ENCODE measurements at regions not wholly inside any gene's neighbourhood (a gene's known extent, or its start where the extent isn't known, plus 50 kb on each side); places are given as distances from the start of the nearest gene placed in this dataset.

DNA sequence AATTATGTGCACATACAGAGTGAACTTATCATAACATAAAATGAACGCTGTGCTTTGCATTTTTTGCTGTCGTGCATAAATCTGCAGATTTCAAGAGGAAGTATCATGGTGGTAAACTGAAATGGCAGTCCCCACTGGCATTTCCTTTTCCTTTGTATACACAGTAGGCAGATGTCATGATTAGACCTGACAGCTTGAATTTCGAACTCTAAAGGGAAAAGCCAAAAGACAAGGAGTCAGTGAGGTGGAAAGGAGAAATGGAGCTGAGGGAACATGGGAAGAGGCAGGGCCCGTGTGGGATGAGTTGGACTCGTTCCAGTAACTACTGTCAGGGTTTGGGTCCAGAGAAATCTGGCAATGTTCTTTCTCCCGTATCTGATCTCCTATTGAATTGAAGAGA lies 454.1 kb upstream of the SGCG start:
- Histone ChIP-seq H3K4me2 (ENCODE audit: low read length) (no peak overlapping the region), H3K9me2 (ENCODE audit: insufficient read depth) (no peaks in the 10 kb centered on the region), H2AFZ (ENCODE audit: low read depth, low read length, poor library complexity, severe bottlenecking) (no peak overlapping the region), H3K27ac (ENCODE audit: low read depth, low read length) (no peak overlapping the region), H3K27me3 (ENCODE audit: insufficient read depth, low read length) (no peaks in the 10 kb centered on the region), H3K9me3 (ENCODE audit: control insufficient read depth in 1 of 2, insufficient read depth in 1 of 2, low read depth in 1 of 2, low read length in 2 of 2) (no peaks in the 10 kb centered on the region), H3K36me3 (ENCODE audit: control insufficient read depth in 1 of 2, insufficient read depth in 2 of 2, low read length in 2 of 2) (no peaks in the 10 kb centered on the region), H3K4me1 (ENCODE audit: control insufficient read depth in 1 of 2, insufficient read depth in 2 of 2, low read length in 2 of 2) (no peaks in the 10 kb centered on the region), H4K20me1 (ENCODE audit: insufficient read depth) (no peaks in the 10 kb centered on the region), H3K79me2 (ENCODE audit: insufficient read depth, low read length) (no peaks in the 10 kb centered on the region), H3K4me3 (replicated peaks in 1 of 2; ENCODE audit: low read depth in 1 of 2, low read length in 2 of 2) (no peak overlapping the region), H3K9ac (ENCODE audit: low read length) (no peak overlapping the region)
- ChIA-PET CTCF (no interaction called here), RAD21 (ENCODE audit: low non-redundant PET in 1 of 2, low total read pairs in 2 of 2, uncharacterized antibody in 2 of 2, unreplicated experiment in 2 of 2) (no interaction called here), POLR2A (no interaction called here)
- ATAC-seq (no peak), DNase-seq (ENCODE audit: low read depth, low spot score) (no peak)
- TF ChIP-seq CBX3 (IDR thresholded peaks at IDR 0.05; ENCODE audit: low read depth) (no peak), YY1 (IDR thresholded peaks at IDR 0.05; ENCODE audit: extremely low read depth, insufficient replicate concordance, low read depth, low read length) (no peak), ZFX (IDR thresholded peaks at IDR 0.05) (no peak), FOSL1 (IDR thresholded peaks at IDR 0.05; ENCODE audit: low read depth) (no peak), TCF7L2 (IDR thresholded peaks at IDR 0.05; ENCODE audit: borderline replicate concordance, extremely low read depth, insufficient read depth, insufficient read length) (no peak), POLR2A (IDR thresholded peaks at IDR 0.05; ENCODE audit: borderline replicate concordance, extremely low read depth, insufficient read depth, insufficient read length) (no peak), EZH2phosphoT487 (IDR thresholded peaks at IDR 0.05; ENCODE audit: borderline replicate concordance) (no peak), JUND (IDR thresholded peaks at IDR 0.05) (no peak), SIN3A (IDR thresholded peaks at IDR 0.05; ENCODE audit: low read depth) (no peak), SRF (IDR thresholded peaks at IDR 0.05; ENCODE audit: low read depth) (no peak), EZH2 (IDR thresholded peaks at IDR 0.05) (no peak), SP1 (IDR thresholded peaks at IDR 0.05; ENCODE audit: low read depth) (no peak), CEBPB (IDR thresholded peaks at IDR 0.05; ENCODE audit: low read depth) (no peak), EGR1 (IDR thresholded peaks at IDR 0.05; ENCODE audit: low read depth) (no peak), ZNF274 (IDR thresholded peaks at IDR 0.05; ENCODE audit: low read depth, low read length) (no peak)
- TF ChIP-seq, protein P1, sequence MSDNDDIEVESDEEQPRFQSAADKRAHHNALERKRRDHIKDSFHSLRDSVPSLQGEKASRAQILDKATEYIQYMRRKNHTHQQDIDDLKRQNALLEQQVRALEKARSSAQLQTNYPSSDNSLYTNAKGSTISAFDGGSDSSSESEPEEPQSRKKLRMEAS (IDR thresholded peaks at IDR 0.05): no peak
- TF ChIP-seq, protein P2, sequence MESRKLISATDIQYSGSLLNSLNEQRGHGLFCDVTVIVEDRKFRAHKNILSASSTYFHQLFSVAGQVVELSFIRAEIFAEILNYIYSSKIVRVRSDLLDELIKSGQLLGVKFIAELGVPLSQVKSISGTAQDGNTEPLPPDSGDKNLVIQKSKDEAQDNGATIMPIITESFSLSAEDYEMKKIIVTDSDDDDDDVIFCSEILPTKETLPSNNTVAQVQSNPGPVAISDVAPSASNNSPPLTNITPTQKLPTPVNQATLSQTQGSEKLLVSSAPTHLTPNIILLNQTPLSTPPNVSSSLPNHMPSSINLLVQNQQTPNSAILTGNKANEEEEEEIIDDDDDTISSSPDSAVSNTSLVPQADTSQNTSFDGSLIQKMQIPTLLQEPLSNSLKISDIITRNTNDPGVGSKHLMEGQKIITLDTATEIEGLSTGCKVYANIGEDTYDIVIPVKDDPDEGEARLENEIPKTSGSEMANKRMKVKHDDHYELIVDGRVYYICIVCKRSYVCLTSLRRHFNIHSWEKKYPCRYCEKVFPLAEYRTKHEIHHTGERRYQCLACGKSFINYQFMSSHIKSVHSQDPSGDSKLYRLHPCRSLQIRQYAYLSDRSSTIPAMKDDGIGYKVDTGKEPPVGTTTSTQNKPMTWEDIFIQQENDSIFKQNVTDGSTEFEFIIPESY (IDR thresholded peaks at IDR 0.05; ENCODE audit: extremely low read depth, insufficient replicate concordance, low read length): no peak
- TF ChIP-seq, protein P3, sequence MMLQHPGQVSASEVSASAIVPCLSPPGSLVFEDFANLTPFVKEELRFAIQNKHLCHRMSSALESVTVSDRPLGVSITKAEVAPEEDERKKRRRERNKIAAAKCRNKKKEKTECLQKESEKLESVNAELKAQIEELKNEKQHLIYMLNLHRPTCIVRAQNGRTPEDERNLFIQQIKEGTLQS (IDR thresholded peaks at IDR 0.05): no peak
- TF ChIP-seq, protein P4, sequence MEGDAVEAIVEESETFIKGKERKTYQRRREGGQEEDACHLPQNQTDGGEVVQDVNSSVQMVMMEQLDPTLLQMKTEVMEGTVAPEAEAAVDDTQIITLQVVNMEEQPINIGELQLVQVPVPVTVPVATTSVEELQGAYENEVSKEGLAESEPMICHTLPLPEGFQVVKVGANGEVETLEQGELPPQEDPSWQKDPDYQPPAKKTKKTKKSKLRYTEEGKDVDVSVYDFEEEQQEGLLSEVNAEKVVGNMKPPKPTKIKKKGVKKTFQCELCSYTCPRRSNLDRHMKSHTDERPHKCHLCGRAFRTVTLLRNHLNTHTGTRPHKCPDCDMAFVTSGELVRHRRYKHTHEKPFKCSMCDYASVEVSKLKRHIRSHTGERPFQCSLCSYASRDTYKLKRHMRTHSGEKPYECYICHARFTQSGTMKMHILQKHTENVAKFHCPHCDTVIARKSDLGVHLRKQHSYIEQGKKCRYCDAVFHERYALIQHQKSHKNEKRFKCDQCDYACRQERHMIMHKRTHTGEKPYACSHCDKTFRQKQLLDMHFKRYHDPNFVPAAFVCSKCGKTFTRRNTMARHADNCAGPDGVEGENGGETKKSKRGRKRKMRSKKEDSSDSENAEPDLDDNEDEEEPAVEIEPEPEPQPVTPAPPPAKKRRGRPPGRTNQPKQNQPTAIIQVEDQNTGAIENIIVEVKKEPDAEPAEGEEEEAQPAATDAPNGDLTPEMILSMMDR (IDR thresholded peaks at IDR 0.05 in 2 of 3, conservative IDR thresholded peaks at IDR 0.05 in 1 of 3; ENCODE audit: borderline replicate concordance in 1 of 3, insufficient read depth in 1 of 3, low read depth in 2 of 3, low read length in 2 of 3): no peak
- TF ChIP-seq, protein P5, sequence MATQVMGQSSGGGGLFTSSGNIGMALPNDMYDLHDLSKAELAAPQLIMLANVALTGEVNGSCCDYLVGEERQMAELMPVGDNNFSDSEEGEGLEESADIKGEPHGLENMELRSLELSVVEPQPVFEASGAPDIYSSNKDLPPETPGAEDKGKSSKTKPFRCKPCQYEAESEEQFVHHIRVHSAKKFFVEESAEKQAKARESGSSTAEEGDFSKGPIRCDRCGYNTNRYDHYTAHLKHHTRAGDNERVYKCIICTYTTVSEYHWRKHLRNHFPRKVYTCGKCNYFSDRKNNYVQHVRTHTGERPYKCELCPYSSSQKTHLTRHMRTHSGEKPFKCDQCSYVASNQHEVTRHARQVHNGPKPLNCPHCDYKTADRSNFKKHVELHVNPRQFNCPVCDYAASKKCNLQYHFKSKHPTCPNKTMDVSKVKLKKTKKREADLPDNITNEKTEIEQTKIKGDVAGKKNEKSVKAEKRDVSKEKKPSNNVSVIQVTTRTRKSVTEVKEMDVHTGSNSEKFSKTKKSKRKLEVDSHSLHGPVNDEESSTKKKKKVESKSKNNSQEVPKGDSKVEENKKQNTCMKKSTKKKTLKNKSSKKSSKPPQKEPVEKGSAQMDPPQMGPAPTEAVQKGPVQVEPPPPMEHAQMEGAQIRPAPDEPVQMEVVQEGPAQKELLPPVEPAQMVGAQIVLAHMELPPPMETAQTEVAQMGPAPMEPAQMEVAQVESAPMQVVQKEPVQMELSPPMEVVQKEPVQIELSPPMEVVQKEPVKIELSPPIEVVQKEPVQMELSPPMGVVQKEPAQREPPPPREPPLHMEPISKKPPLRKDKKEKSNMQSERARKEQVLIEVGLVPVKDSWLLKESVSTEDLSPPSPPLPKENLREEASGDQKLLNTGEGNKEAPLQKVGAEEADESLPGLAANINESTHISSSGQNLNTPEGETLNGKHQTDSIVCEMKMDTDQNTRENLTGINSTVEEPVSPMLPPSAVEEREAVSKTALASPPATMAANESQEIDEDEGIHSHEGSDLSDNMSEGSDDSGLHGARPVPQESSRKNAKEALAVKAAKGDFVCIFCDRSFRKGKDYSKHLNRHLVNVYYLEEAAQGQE (IDR thresholded peaks at IDR 0.05; ENCODE audit: low read depth): no peak
- no TSS peak for BruUV-seq (replicated peaks)
- intact Hi-C loops (cut with micrococcal nuclease): no loop called here

Data from HCT116 (cell line).